CD4-positive, alpha-beta T cell treated with Interleukin-10 for 1 hour (primary cell): ENCODE measurements at regions not wholly inside any gene's neighbourhood (a gene's known extent, or its start where the extent isn't known, plus 50 kb on each side); places are given as distances from the start of the nearest gene placed in this dataset.
"Not testable (repeated sequence)": the region's sequence is repeated elsewhere in the genome, so short reads cannot be mapped to it uniquely, and the experiment has no call there.

Source experiments
- DNase-seq: peaks from one replicate; pipeline ENCODE4 v3.0.0-alpha.2; 2020

GRCh38 chr17:43315369-43315768 is 81.6 kb upstream of the RNU2-1 start:
- no peak for DNase-seq

DNA sequence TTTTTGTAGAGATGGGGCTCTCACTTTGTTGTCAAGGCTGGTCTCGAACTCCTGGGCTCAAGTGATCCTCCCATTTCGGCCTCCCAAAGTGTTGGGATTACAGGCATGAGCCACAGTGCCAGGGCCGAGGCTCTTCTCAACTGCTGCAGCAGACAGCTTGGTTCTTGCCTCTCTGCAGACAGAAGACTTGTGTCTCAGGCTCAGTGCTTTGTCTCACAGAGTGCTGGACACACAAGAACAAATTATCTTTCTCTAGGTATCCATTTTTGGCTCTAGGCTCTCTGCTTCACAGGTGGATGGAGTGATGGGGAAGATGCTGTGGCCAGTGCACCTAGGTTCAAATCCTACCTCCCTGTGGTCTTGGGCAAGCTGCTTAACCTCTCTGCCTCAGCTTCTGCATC is 80.8 kb upstream of the RNU2-1 start:
- no peak for DNase-seq

DNA sequence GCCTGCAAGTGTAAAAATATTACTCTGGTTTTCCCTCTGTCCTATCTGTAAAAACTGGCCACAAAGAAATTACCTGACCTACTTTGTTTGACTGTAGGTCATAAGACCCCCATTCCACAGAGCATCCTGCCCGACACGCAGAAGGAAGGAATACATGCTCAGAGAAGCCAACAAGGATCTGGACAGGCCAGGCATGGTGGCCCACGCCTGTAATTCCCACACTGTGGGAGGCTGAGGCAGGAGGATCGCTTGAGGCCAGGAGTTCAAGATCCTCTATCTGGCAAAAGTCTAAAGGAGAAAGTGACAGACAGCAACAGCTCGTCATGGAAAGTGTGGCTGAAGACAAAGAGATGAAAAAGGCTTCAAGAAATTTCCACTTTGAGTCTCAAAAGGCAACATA is 78.2 kb upstream of the RNU2-1 start:
- DNase-seq, result no peak

DNA sequence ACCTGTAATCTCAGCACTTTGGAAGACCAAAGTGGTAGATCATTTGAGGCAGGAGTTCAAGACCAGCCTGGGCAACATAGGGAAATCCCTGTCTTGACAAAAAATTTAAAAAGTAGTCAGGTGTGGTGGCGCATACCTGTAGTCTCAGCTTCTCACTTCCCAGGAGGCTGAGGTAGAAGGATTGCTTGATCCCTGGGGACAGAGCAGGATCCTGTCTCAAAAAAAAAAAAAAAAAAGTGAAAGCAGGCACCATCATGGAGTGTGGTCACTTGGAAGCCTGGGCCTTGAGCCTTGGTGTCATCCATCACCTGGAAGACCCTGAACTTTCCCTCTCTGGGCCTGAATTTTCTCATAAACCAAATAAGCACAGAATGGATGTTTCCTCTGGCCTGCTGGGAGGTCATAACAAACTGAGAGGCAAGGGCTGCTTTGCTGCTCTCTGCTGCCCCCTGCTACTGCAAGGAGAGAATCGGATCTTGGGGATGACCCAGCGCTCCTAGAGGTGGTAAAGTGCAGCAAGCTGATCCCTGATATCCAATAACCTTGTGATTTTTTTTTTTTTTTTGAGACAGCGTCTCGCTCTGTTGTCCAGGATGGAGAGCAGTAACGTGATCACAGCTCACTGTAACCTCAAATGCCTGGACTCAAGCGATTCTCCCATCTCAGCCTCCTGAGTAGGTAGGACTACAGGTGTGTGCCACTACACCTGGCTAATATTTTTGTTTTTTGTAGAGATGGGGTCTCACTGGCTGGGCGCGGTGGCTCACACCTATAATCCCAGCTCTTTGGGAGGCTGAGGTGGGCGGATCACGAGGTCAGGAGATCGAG is 75.9 kb upstream of the RNU2-1 start:
- DNase-seq, result no peak

DNA sequence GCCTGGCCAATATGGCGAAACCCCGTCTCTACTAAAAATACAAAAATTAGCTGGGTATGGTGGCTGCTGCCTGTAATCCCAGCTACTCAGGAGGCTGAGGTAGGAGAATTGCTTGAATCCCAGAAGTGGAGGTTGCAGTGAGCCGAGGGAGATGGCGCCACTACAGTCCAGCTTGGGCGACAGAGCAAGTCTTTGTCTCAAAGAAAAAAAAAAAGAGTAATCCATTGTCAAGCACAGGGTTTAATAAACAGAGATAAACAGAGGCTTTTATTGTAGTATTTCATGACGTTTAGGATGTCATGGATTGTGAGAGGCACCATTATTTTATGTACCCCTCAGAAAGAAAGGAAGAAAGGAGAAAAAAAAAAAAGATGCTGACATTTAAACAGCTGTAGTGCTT is 75.2 kb upstream of the RNU2-1 start:
- DNase-seq, result no peak

DNA sequence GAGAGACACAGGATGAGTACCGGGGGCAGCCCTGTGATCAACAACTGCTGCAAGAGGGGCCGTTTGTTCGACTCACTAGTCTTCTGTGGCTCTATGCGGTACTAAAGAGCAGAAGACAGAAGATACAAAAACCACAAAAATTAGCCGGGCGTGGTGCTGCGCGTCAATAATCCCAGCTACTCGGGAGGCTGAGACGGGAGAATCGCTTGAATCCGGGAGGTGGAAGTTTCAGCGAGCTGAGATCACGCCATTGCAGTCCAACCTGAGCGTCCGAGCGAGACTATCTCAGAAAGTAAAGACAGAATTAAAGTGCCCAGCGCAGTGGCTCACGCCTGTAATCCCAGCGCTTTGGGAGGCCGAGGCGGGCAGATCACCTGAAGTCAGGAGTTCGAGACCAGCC is 71.0 kb upstream of the RNU2-1 start:
- DNase-seq, result not testable (repeated sequence)

GRCh38 chr17:43303049-43303448 is 69.3 kb upstream of the RNU2-1 start:
- not testable (repeated sequence) for DNase-seq

DNA sequence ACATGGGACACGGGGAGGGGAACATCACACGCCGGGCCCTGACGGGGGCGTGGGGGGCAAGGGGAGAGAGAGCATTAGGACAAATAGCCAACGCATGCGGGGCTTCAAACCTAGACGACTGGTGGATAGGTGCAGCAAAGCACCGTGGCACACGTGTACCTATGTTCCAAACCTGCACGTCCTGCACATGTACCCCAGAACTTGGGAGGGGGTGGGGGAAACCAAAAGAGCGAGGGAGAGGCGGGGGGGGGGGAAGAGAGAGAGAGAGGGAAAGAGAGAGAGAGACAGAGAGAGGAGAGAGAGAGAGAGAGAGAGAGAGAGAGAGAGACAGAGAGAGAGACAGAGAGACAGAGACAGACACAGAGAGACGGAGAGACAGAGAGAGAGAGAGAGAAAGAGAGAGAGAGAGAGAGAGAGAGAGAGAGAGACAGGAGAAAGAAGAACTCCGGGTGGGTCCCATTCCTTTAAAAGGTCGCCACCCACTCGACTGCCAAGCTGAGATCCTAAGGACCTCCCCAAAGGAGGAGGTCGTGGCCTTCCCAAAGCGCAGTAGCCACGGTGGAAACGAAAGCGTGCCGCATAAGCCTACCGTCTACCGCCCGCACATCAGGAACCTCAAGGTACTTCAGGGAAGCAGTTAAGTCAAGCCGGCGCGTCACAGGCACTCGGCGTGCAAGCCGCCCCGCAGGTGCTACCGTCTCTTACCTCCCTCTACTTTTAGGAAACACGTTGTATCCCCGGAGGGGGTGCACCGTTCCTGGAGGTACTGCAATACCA is 65.7 kb upstream of the RNU2-1 start:
- DNase-seq, result not testable (repeated sequence)

GRCh38 chr17:43289670-43290069 is 55.9 kb upstream of the RNU2-1 start:
- not testable (repeated sequence) for DNase-seq

GRCh38 chr17:43283606-43284005 is 49.8 kb upstream of the RNU2-1 start:
- DNase-seq, result peak; percentile 15
